Dendritic cell treated with granulocyte-macrophage colony-stimulating factor and Interleukin-4, amounts not matched to agents 40 ng/mL and 50 ng/mL, for 4 days (primary cell): ENCODE measurements at regions not wholly inside any gene's neighbourhood (a gene's known extent, or its start where the extent isn't known, plus 50 kb on each side); places are given as distances from the start of the nearest gene placed in this dataset.
"Not testable (repeated sequence)": the region's sequence is repeated elsewhere in the genome, so short reads cannot be mapped to it uniquely, and the experiment has no call there.

Experiments used
- H3K27ac Mint-ChIP-seq: one replicate; pipeline ENCODE4 v1.8.0; 2022; ENCODE audit warnings: mild to moderate bottlenecking, mixed read lengths
- H3K27me3 Mint-ChIP-seq: one replicate; pipeline ENCODE4 v1.8.0; 2022; ENCODE audit warnings: mild to moderate bottlenecking, mixed read lengths
- H3K36me3 Mint-ChIP-seq: one replicate; pipeline ENCODE4 v1.8.0; 2022; ENCODE audit warnings: low read depth, mixed read lengths
- H3K4me1 Mint-ChIP-seq: one replicate; pipeline ENCODE4 v1.8.0; 2022; ENCODE audit warnings: low read depth, mixed read lengths
- H3K4me3 Mint-ChIP-seq: one replicate; pipeline ENCODE4 v1.8.0; 2022; ENCODE audit warnings: mild to moderate bottlenecking, moderate library complexity, mixed read lengths
- H3K9me3 Mint-ChIP-seq: one replicate; pipeline ENCODE4 v1.8.0; 2022; ENCODE audit warnings: mixed read lengths
- intact Hi-C: fragments of 100-400 bp; cut with micrococcal nuclease; formaldehyde crosslinking; loops from one replicate; pipeline ENCODE4 v1.15.0; 2022

DNA sequence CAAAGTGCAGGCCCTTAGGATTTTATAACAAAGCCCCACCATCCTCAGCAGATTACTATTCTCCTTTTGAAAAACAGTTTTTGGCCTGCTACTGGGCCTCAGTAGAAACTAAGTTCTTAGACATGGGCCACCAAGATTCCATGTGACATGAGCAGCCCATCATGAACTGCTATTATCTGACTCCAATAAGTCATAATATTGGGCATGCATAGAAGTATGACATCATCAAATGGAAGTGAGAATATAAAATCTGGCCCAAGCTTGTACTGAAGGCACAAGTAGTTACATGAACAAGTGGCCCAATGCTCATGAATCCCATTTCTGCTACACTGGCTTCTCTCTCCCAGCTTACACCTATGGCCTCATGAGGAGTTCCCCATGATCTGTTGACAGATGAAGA is 404.8 kb downstream of the EPHA5 start:
- no peaks in the 10 kb centered on the region for H3K4me1 Mint-ChIP-seq
- H3K27me3 Mint-ChIP-seq, result no peaks in the 10 kb centered on the region
- H3K27ac Mint-ChIP-seq, result no peak overlapping the region
- no peaks in the 10 kb centered on the region for H3K9me3 Mint-ChIP-seq
- H3K4me3 Mint-ChIP-seq, result no peak overlapping the region
- H3K36me3 Mint-ChIP-seq, result no peaks in the 10 kb centered on the region
- intact Hi-C loops, result no loop called here

DNA sequence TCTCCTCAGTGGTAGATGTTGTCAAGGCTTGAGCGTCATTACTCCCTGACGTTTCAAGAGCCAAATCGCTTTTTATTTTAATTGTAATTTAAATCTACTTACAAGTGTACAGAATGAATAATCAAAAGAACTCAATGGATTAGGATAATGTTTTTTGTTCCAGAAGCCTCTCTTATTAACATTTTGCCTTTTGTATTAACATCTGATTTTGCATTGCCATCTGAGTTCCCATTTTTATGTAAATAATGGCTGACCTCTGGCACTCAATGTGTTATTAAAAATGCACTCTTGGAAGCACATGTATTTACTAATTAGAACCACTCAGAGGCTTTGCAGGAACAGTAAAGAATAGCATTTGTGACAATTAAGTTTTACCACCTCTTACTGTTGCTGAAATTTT is 411.0 kb downstream of the EPHA5 start:
- Mint-ChIP-seq H3K4me3 (no peak overlapping the region), H3K36me3 (no peaks in the 10 kb centered on the region), H3K4me1 (no peaks in the 10 kb centered on the region), H3K9me3 (no peaks in the 10 kb centered on the region), H3K27ac (no peak overlapping the region), H3K27me3 (no peaks in the 10 kb centered on the region)
- intact Hi-C loops, result no loop called here

DNA sequence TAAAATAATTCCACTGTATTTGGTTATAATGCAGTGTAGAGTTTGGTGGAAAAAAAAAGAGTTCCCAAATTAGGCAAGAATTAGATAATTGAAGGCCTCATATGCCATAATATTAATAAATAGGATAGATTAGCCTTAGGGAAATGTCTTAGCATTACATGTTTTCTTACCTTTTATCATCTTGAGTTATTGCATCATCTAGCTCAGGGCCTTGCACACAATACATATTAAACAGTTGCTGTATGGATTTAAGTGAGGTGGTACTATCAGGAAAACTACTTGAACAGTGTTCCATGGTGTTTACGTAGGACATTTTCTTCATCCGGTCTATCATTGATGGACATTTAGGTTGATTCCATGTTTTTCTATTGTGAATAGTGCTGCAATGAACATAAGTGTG is 419.4 kb downstream of the EPHA5 start:
- intact Hi-C loops, result no loop called here
- H3K27ac Mint-ChIP-seq, result no peak overlapping the region
- H3K9me3 Mint-ChIP-seq, result no peaks in the 10 kb centered on the region
- H3K4me3 Mint-ChIP-seq, result no peak overlapping the region
- H3K36me3 Mint-ChIP-seq, result no peaks in the 10 kb centered on the region
- no peaks in the 10 kb centered on the region for H3K4me1 Mint-ChIP-seq
- no peaks in the 10 kb centered on the region for H3K27me3 Mint-ChIP-seq

DNA sequence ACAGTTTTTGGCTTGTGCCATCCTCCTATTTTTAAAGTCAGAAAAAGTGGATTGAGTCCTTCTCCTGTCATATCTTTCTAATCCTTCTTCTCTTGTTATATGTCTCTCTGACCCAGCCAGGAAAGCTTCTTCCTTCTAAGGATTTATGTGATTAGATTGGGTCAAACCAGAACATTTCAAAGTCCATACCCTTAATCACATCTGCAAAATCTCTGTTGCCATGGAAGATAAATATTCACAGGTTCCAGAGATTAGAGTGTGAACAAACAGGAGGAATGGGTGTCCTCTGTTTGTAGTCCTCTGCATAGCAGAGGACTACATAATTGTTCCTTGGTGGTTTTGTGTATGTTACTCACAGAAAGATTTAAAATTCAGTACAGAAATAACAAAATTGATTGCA is 421.2 kb downstream of the EPHA5 start:
- Mint-ChIP-seq H3K27me3 (no peaks in the 10 kb centered on the region), H3K27ac (no peak overlapping the region), H3K9me3 (no peaks in the 10 kb centered on the region), H3K36me3 (no peaks in the 10 kb centered on the region), H3K4me1 (no peaks in the 10 kb centered on the region), H3K4me3 (no peak overlapping the region)
- intact Hi-C loops, result no loop called here

DNA sequence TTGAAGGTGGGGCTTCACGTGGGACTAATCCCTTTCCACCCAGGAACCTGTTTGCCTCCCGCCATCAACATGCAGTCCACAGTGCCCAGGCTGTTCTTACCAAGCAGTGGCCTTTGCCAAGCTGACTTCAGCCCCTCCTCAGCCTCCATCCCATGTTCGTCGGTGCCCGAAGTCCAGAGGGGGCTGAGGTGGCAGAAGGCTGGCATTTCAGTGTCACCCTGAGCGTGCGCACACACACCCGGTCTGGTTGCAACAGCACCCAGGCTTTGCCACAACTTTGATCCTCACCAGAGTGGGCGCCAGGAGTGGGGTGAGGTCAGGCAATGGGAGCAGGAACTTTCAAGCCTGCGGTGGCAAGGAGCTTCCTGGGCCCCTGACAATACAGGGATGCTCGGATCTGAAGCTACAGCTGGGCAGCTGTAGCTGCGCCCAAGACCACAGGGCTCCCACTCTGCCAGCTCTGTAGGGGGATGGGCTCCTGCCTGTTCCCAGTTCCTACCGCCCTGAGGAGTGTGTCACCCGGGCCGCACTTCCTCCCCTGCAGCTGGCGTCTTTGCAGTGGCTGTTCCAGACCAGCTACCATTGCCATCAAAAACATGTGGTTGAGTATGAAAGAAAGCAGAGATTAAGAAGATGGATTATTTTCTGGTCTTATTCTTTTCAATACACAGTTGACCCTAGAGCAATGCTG is 428.0 kb downstream of the EPHA5 start:
- Mint-ChIP-seq H3K4me1 (no peaks in the 10 kb centered on the region), H3K27me3 (no peaks in the 10 kb centered on the region), H3K9me3 (no peaks in the 10 kb centered on the region), H3K4me3 (no peak overlapping the region), H3K27ac (no peak overlapping the region), H3K36me3 (no peaks in the 10 kb centered on the region)
- intact Hi-C loops, result no loop called here

DNA sequence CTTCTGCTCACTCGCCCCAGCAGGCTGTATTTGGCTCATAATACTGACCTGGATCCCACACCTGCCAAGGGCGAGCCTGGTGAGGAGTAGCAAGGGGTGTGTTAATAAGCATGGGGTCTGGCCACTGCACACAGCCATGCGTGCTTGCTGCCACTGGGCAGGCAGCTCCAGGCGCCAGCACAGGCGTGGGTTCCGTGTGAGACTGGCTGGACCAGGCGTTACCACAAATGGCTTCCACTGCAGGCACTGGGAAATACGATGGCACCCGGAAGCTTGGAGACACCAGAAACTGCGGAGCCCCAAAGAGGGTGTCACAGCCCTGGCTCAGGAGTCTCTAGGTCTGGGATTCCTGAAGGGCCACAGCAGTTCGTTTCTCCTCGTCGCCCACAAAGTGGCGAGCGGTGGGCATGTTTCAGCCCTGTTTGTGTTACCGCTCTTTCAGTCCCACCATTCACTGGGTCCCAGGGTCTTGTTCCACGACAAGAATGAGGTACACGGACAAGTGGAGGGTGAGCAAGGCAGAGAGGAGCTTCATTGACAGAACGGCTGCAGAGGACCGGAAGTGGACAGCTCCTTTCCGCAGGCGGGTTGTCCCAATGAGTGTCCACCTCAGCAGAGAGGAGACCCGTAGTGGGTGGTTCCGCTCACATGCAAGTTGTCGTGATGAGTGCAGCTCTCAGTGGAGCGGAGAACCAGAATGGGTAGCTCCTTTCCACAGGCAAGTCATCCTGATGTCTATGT is 428.9 kb downstream of the EPHA5 start:
- intact Hi-C loops, result no loop called here

DNA sequence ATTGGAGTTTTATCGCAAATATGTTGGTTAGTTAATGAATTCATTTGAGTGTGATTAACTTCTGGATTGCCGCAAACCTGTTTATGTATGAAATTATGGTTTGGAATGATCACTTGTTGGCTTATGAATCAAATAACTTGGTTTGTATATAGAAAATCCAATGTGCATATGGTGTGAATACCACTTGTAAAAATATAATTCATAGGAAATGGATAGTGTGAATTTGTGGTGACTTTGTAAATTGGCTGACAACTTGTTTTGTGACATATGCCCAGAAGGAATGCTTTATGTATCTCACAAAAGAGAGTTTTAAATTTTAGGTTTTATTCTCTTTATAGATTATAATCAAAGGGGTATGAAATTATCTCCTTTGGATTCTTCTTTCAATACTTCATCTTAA is 436.2 kb downstream of the EPHA5 start:
- Mint-ChIP-seq H3K36me3 (no peaks in the 10 kb centered on the region), H3K4me1 (no peaks in the 10 kb centered on the region), H3K4me3 (no peak overlapping the region), H3K27ac (no peak overlapping the region), H3K27me3 (no peaks in the 10 kb centered on the region), H3K9me3 (no peaks in the 10 kb centered on the region)
- intact Hi-C loops, result no loop called here

More for the DNA sequence above, 428.9 kb downstream of the EPHA5 start:
- Mint-ChIP-seq H3K27me3 (no peaks in the 10 kb centered on the region), H3K4me3 (no peak overlapping the region), H3K27ac (no peak overlapping the region), H3K36me3 (no peaks in the 10 kb centered on the region), H3K4me1 (no peaks in the 10 kb centered on the region), H3K9me3 (no peaks in the 10 kb centered on the region)

DNA sequence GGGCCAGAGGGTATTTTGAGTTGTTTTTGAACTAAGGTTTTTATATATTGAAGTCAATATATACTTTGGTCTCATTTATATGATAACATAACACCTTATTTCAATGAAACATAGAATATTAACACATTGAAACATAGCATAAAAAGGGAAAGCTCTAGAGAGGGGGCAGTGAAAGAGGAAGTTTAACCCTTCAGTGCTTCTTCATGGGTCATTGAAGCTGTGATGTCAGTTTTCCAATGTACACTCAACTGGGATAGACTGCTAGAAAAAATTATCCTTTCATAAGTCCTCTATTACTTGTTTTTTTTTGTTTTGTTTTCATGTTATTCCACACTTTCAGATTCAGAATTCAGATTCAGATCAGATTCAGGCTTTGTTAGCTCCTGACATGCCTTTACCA is 442.7 kb downstream of the EPHA5 start:
- intact Hi-C loops, result no loop called here
- H3K36me3 Mint-ChIP-seq, result no peaks in the 10 kb centered on the region
- no peak overlapping the region for H3K27ac Mint-ChIP-seq
- H3K9me3 Mint-ChIP-seq, result no peaks in the 10 kb centered on the region
- no peaks in the 10 kb centered on the region for H3K4me1 Mint-ChIP-seq
- no peaks in the 10 kb centered on the region for H3K27me3 Mint-ChIP-seq
- H3K4me3 Mint-ChIP-seq, result no peak overlapping the region

DNA sequence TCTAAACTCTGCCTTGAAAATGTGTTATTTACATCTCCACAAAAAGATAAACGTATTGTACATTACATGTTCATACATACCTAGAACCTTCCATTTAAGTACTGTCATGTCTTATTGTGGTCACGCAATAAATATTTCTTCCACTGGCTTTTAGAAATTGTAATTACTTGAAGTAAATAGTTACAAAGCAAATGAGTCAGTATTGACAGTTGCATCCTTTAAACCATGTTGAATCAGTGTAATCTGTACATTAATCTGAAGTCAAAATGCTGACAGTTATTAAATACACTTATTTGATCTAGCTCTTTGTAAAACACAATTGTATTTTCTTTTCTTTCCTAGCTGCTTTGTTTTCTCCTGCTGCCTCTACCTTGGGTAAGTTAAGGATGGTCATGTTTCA is 446.7 kb downstream of the EPHA5 start:
- H3K27me3 Mint-ChIP-seq, result no peaks in the 10 kb centered on the region
- no peaks in the 10 kb centered on the region for H3K4me1 Mint-ChIP-seq
- intact Hi-C loops, result no loop called here
- no peak overlapping the region for H3K27ac Mint-ChIP-seq
- peaks cover 4% of the 10 kb centered on the region for H3K9me3 Mint-ChIP-seq
- H3K36me3 Mint-ChIP-seq, result no peaks in the 10 kb centered on the region
- no peak overlapping the region for H3K4me3 Mint-ChIP-seq

DNA sequence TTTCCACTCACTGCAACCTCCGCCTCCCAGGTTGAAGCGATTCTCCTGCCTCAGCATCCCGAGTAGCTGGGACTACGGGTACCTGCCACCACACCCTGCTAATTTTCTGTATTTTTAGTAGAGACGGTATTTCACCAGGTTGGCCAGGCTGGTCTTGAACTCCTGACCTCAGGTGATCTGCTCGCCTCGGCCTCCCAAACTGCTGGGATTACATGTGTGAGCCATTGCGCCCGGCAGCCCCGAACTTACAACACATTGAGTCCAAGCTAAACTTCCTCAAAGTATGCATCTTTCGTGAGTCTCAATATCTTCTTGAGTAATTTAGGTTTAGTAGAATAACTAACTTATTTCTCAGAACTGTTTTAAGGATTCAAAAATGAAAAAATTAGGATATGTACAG is 447.2 kb downstream of the EPHA5 start:
- H3K4me3 Mint-ChIP-seq, intact Hi-C loops, H3K9me3 Mint-ChIP-seq, H3K27ac Mint-ChIP-seq, H3K27me3 Mint-ChIP-seq, H3K36me3 Mint-ChIP-seq, H3K4me1 Mint-ChIP-seq: not testable (repeated sequence)

DNA sequence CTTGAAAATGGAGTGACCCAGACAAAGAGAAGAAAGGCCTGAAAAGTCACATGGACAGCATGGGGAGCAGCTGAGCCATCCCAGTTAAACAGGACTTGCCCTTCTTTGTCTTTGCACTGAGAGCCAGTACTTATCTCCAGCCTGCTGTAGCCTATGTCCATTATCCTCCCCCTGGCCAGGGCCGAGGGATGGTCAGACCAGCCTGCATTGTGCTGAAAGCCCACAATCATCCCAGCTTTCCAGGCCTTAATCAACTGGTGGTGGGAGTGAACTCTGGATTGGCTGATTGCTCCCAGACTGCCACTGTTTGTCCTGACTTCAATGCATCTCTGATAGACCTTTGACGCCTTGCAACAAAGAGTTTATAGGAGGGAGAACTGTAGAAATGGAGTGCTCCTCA is 453.1 kb downstream of the EPHA5 start:
- intact Hi-C loops, result no loop called here
- no peaks in the 10 kb centered on the region for H3K36me3 Mint-ChIP-seq
- no peak overlapping the region for H3K27ac Mint-ChIP-seq
- no peaks in the 10 kb centered on the region for H3K27me3 Mint-ChIP-seq
- no peaks in the 10 kb centered on the region for H3K4me1 Mint-ChIP-seq
- peaks cover 20% of the 10 kb centered on the region for H3K9me3 Mint-ChIP-seq
- no peak overlapping the region for H3K4me3 Mint-ChIP-seq

DNA sequence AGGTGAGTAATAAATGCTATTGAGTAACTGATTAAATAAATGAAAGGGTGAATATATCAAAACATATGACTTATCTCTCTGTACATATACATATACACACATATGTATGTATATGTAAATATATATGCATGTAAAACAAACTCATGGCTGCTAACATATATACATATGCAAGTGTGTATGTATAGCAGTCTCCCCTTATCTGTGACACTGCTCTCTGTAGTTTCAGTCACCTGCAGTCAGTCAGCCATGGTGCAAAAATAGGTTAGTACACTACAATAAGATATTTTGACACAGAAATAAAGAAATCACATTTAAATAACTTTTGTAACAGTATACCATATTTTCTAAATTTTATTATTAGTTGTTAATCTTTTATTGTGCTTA is 467.4 kb downstream of the EPHA5 start:
- H3K4me1 Mint-ChIP-seq, result no peaks in the 10 kb centered on the region
- intact Hi-C loops, result no loop called here
- H3K9me3 Mint-ChIP-seq, result peaks cover 12% of the 10 kb centered on the region
- H3K36me3 Mint-ChIP-seq, result no peaks in the 10 kb centered on the region
- no peaks in the 10 kb centered on the region for H3K27me3 Mint-ChIP-seq
- H3K4me3 Mint-ChIP-seq, result no peak overlapping the region
- H3K27ac Mint-ChIP-seq, result no peak overlapping the region

DNA sequence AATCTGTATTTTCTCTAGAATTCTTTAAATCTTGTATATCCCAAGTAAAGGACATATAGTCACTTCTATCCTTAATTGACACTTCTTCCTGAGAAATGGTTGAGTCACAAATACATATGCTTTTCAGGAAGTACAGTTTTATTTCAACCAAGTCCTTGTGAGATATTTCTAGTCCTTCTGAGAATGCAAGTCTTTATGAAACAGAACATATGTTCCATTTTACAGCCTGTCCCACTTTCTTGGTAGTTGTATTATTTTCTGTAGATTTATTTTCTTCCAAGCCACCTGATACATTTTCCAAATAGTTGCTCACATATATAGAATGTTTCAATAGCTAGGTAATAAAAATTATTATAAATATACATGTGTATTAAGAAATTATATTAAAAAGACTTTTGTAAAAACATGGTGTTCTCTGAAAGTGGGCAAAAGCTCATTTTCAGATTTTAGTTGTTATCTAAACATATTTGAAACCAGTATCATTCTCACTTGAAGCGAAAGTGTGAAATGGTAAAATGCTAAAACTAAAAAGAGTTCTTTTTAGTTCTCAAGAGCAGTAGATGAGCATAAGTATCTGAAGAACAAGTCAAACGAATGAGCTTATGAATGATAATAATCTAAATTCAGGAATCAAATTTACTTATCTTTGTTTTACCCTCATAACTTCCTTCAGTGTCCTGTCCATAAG is 468.0 kb downstream of the EPHA5 start:
- peaks cover 12% of the 10 kb centered on the region for H3K9me3 Mint-ChIP-seq
- no peaks in the 10 kb centered on the region for H3K4me1 Mint-ChIP-seq
- no peaks in the 10 kb centered on the region for H3K36me3 Mint-ChIP-seq
- H3K4me3 Mint-ChIP-seq, result no peak overlapping the region
- intact Hi-C loops, result no loop called here
- H3K27me3 Mint-ChIP-seq, result no peaks in the 10 kb centered on the region
- no peak overlapping the region for H3K27ac Mint-ChIP-seq

DNA sequence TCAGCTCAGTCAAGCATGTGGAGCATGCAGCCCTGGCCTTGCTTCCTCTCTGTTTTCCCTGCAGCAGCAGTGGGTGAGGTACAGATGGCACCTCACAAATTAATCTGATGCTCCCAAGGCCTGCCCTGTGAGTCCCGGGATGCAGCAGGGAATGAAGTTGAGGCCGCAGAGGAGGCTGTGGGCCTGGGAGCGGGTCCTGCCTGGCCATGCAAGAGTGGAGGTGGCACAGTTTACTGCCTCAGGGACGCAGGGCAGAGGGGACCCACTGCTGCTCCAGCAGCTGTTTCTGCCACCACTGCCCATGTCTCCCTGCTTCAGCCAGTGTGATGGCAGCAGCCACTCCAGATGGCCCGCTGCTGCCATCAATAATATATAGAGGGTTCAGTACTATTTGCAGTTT is 474.6 kb downstream of the EPHA5 start:
- H3K27ac Mint-ChIP-seq, result no peak overlapping the region
- no peaks in the 10 kb centered on the region for H3K4me1 Mint-ChIP-seq
- H3K4me3 Mint-ChIP-seq, result no peak overlapping the region
- peaks cover 17% of the 10 kb centered on the region for H3K9me3 Mint-ChIP-seq
- no peaks in the 10 kb centered on the region for H3K36me3 Mint-ChIP-seq
- intact Hi-C loops, result no loop called here
- no peaks in the 10 kb centered on the region for H3K27me3 Mint-ChIP-seq
